Omental fat pad (tissue), 3 donors: ENCODE measurements at regions not wholly inside any gene's neighbourhood (a gene's known extent, or its start where the extent isn't known, plus 50 kb on each side); places are given as distances from the start of the nearest gene placed in this dataset.
A peak's percentile ranks its signal among the peaks of the same experiment; 100 is the strongest.

Source experiments
- ATAC-seq: fragments of 150-250 bp; one replicate; pipeline ENCODE4 v1.9.1; 2016; ENCODE audit warnings: mild to moderate bottlenecking, moderate library complexity; ENCODE audit not compliant: low FRiP score
- DNase-seq: peaks from one replicate; pipeline ENCODE4 v3.0.0-alpha.2; 2019; ENCODE audit warnings: low spot score
- CTCF ChIP-seq, 3 donors: fragments of 450-650 bp; IDR thresholded peaks; one replicate each; pipeline ENCODE4 v1.5.1; 2016 to 2017; ENCODE audit warnings: antibody characterized with exemption in 3 of 3, mild to moderate bottlenecking in 3 of 3, moderate library complexity in 2 of 3

- no peak for ATAC-seq
- no peak for TF ChIP-seq CTCF (IDR thresholded peaks at IDR 0.05)
Observed at GRCh38 chr2:226611196-226611943, 188.2 kb downstream of the IRS1 start.

GRCh38 chr2:226609366-226609765 is 190.3 kb downstream of the IRS1 start:
- no peak for TF ChIP-seq CTCF (IDR thresholded peaks at IDR 0.05)
- DNase-seq: no peak
- ATAC-seq: no peak

More at GRCh38 chr2:226611196-226611943, 188.2 kb downstream of the IRS1 start:
- DNase-seq: no peak

GRCh38 chr2:226608451-226608850 is 191.2 kb downstream of the IRS1 start:
- DNase-seq (no peak), ATAC-seq (no peak)
- TF ChIP-seq CTCF (IDR thresholded peaks at IDR 0.05): no peak

- no peak for TF ChIP-seq CTCF (IDR thresholded peaks at IDR 0.05)
- peak; percentile 85 for ATAC-seq
Observed at GRCh38 chr2:226607379-226607778, 192.2 kb downstream of the IRS1 start.

GRCh38 chr2:226605642-226606041 is 194.0 kb downstream of the IRS1 start:
- no peak for TF ChIP-seq CTCF (IDR thresholded peaks at IDR 0.05)
- ATAC-seq (no peak), DNase-seq (no peak)

More at GRCh38 chr2:226607379-226607778, 192.2 kb downstream of the IRS1 start:
- DNase-seq: no peak

- TF ChIP-seq CTCF (IDR thresholded peaks at IDR 0.05): no peak
- DNase-seq: no peak
- no peak for ATAC-seq
Observed at GRCh38 chr2:226603606-226604005, 196.0 kb downstream of the IRS1 start.
